CD4-positive, alpha-beta T cell (primary cell): ENCODE measurements at regions not wholly inside any gene's neighbourhood (a gene's known extent, or its start where the extent isn't known, plus 50 kb on each side); places are given as distances from the start of the nearest gene placed in this dataset.

Experiments used
- ATAC-seq: fragments of 200-7000 bp; cut with Tn5 transposase; one replicate; pipeline ENCODE4 v1.10.0; 2022; ENCODE audit warnings: mild to moderate bottlenecking; ENCODE audit not compliant: poor library complexity
- CTCF ChIA-PET: fragments of 350-600 bp; sonication (Branson Sonifier 250); formaldehyde crosslinking; loops from one replicate; lab custom pipeline; 2021; ENCODE audit warnings: antibody characterized with exemption, inconsistent platforms; lab: Charles Lee
- POLR2A ChIA-PET: fragments of 350-600 bp; sonication (Branson Sonifier 250); formaldehyde crosslinking; loops from one replicate; lab custom pipeline; 2021; ENCODE audit warnings: antibody characterized with exemption, inconsistent platforms; lab: Charles Lee
- DNase-seq, 14 experiments: peaks; one replicate each; pipeline ENCODE4 v3.0.0-alpha.2; 2013 to 2020; ENCODE audit warnings: mixed read lengths in 2 of 14
- H3K27ac ChIP-seq, 2 donors: one replicate each; pipeline versions ENCODE4 v1.5.1 to v1.7.0; 2013; ENCODE audit warnings: low read length in 2 of 2, low read depth in 1 of 2, mild to moderate bottlenecking in 1 of 2
- H3K27me3 ChIP-seq, 2 experiments: 1 replicate in 1 of 2; 2 replicates in 1 of 2; pipeline versions ENCODE4 v1.6.1 to v1.7.0; 2013; ENCODE audit warnings: low read length in 2 of 2, control low read depth in 1 of 2, mild to moderate bottlenecking in 1 of 2, moderate library complexity in 1 of 2; ENCODE audit not compliant: insufficient read depth in 2 of 2, control insufficient read depth in 1 of 2
- H3K36me3 ChIP-seq: one replicate; pipeline ENCODE4 v1.6.1; 2013; ENCODE audit warnings: low read length, control low read depth; ENCODE audit not compliant: insufficient read depth
- H3K4me1 ChIP-seq: one replicate; pipeline ENCODE4 v1.6.1; 2013; ENCODE audit warnings: low read length, control low read depth; ENCODE audit not compliant: insufficient read depth
- H3K4me3 ChIP-seq: one replicate; pipeline ENCODE4 v1.5.1; 2013; ENCODE audit warnings: mild to moderate bottlenecking, low read length, moderate library complexity
- H3K9me3 ChIP-seq, 2 experiments: 1 replicate in 1 of 2; 2 replicates in 1 of 2; pipeline versions ENCODE4 v1.6.1 to v1.7.0; 2013; ENCODE audit warnings: low read length in 2 of 2, mild to moderate bottlenecking in 2 of 2, control low read depth in 1 of 2, moderate library complexity in 1 of 2; ENCODE audit not compliant: control insufficient read depth in 1 of 2, insufficient read depth in 1 of 2
- H3K27ac Mint-ChIP-seq: one replicate; pipeline ENCODE4 v1.8.0; 2020; ENCODE audit warnings: mixed read lengths
- H3K27me3 Mint-ChIP-seq: one replicate; pipeline ENCODE4 v1.8.0; 2021; ENCODE audit warnings: mixed read lengths
- H3K36me3 Mint-ChIP-seq: one replicate; pipeline ENCODE4 v1.8.0; 2021; ENCODE audit warnings: low read depth, mixed read lengths
- H3K4me1 Mint-ChIP-seq: one replicate; pipeline ENCODE4 v1.8.0; 2021; ENCODE audit warnings: low read depth, mixed read lengths
- H3K4me3 Mint-ChIP-seq: one replicate; pipeline ENCODE4 v1.8.0; 2020; ENCODE audit warnings: mild to moderate bottlenecking, mixed read lengths
- H3K9me3 Mint-ChIP-seq: one replicate; pipeline ENCODE4 v1.8.0; 2020; ENCODE audit warnings: mixed read lengths
- intact Hi-C, 2 experiments: fragments of 100-400 bp; cut with DNase I in 1 of 2; cut with micrococcal nuclease in 1 of 2; formaldehyde crosslinking; loops; one replicate each; pipeline versions ENCODE4 v1.15.1 to v1.9.0; 2023 to 2025; cut with DNase I, micrococcal nuclease
- TF ChIP-seq, protein P1 (sequence below): fragments of 200-600 bp; IDR thresholded peaks from one replicate; pipeline ENCODE4 v1.8.0; 2022; ENCODE audit warnings: antibody characterized with exemption, mild to moderate bottlenecking

DNA sequence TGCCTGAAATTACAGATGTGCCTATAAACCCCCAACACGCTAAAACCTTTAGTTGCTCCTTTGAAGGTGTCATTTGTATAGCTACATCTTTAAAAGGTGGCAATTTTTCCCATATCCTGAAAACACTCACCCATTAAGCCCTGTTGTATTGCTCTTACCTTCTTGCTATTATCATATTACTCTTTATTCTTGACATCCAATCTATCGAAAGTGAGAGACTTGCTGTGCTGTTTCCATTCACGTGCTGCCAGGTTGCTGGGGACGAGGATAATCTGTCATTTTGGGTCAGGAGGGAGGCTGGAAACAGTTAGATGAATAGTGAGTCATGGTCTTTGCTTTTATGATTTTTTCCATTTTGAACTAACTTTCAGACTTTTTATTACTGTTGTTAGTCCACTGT, 213.0 kb upstream of the PRMT6 start:
- intact Hi-C loops: loop anchor here in 1 of 2 experiments (2.0 kb wide), 1 partner anchor 69 kb away; no protein-coding TSS in a partner anchor
- H3K27me3 Mint-ChIP-seq: no peaks in the 10 kb centered on the region
- no peak overlapping the region for H3K4me3 Mint-ChIP-seq
- H3K9me3 Mint-ChIP-seq: peaks cover 9% of the 10 kb centered on the region
- Histone ChIP-seq H3K27me3 (no peaks in the 10 kb centered on the region), H3K4me3 (no peak overlapping the region), H3K36me3 (no peaks in the 10 kb centered on the region), H3K9me3 (no peaks in the 10 kb centered on the region), H3K27ac (no peak overlapping the region), H3K4me1 (no peaks in the 10 kb centered on the region)
- DNase-seq: no peak
- no peaks in the 10 kb centered on the region for H3K4me1 Mint-ChIP-seq
- POLR2A ChIA-PET: no interaction called here
- H3K27ac Mint-ChIP-seq: no peak overlapping the region
- ATAC-seq: no peak
- TF ChIP-seq, protein P1, sequence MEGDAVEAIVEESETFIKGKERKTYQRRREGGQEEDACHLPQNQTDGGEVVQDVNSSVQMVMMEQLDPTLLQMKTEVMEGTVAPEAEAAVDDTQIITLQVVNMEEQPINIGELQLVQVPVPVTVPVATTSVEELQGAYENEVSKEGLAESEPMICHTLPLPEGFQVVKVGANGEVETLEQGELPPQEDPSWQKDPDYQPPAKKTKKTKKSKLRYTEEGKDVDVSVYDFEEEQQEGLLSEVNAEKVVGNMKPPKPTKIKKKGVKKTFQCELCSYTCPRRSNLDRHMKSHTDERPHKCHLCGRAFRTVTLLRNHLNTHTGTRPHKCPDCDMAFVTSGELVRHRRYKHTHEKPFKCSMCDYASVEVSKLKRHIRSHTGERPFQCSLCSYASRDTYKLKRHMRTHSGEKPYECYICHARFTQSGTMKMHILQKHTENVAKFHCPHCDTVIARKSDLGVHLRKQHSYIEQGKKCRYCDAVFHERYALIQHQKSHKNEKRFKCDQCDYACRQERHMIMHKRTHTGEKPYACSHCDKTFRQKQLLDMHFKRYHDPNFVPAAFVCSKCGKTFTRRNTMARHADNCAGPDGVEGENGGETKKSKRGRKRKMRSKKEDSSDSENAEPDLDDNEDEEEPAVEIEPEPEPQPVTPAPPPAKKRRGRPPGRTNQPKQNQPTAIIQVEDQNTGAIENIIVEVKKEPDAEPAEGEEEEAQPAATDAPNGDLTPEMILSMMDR: no peak
- no peaks in the 10 kb centered on the region for H3K36me3 Mint-ChIP-seq
- CTCF ChIA-PET: no interaction called here

DNA sequence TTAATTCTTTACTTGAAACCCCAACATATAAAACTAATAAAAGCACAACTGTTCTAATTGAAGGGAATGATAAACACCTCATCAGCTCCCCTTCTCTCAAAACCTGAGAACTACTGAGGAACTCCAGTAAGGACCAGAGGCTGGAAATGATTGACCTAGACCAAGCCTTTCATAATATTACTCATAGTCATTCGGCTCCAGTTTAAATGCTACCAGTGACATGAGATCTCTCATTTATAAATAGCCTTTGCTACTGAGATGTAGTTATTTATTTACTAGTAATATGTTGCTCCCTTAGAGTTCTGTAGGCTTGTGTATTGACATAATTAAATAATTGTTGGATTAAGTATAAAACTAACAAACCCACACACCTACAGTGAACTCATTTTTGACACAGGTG, 209.8 kb upstream of the PRMT6 start:
- H3K4me1 Mint-ChIP-seq: no peaks in the 10 kb centered on the region
- H3K27me3 Mint-ChIP-seq: no peaks in the 10 kb centered on the region
- Histone ChIP-seq H3K4me1 (no peaks in the 10 kb centered on the region), H3K4me3 (no peak overlapping the region), H3K27me3 (no peaks in the 10 kb centered on the region), H3K9me3 (no peaks in the 10 kb centered on the region), H3K36me3 (no peaks in the 10 kb centered on the region), H3K27ac (no peak overlapping the region)
- intact Hi-C loops: no loop called here
- ATAC-seq (no peak), DNase-seq (no peak)
- H3K27ac Mint-ChIP-seq: no peak overlapping the region
- no peaks in the 10 kb centered on the region for H3K36me3 Mint-ChIP-seq
- POLR2A ChIA-PET: no interaction called here
- TF ChIP-seq, protein P1: no peak
- CTCF ChIA-PET: no interaction called here
- peaks cover 14% of the 10 kb centered on the region for H3K9me3 Mint-ChIP-seq
- H3K4me3 Mint-ChIP-seq: no peak overlapping the region

DNA sequence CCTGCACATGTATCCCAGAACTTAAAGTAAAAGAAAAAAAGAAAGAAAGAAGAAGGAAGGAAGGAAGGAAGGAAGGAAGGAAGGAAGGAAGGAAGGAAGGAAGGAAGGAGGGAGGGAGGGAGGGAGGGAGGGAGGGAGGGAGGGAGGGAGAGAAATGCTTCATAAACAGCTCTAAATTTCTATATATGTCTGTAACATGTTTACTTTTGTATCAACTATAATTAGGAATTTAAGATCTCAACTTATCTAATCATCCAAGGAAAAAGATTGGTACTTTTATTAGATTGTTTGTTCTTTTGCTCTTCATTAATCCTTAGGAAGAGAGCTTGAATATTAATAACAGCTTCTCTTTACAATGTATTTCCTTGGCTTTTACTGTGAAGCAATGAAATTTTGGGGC, 195.4 kb upstream of the PRMT6 start:
- no peak overlapping the region for H3K4me3 Mint-ChIP-seq
- no peak for DNase-seq
- H3K9me3 Mint-ChIP-seq: no peaks in the 10 kb centered on the region
- H3K27me3 ChIP-seq: no peaks in the 10 kb centered on the region
- ATAC-seq: no peak
- ChIA-PET POLR2A (no interaction called here), CTCF (no interaction called here)
- H3K4me1 ChIP-seq: no peaks in the 10 kb centered on the region
- no peaks in the 10 kb centered on the region for H3K4me1 Mint-ChIP-seq
- H3K36me3 ChIP-seq: no peaks in the 10 kb centered on the region
- TF ChIP-seq, protein P1: no peak
- no peaks in the 10 kb centered on the region for H3K27me3 Mint-ChIP-seq
- peaks cover 0 to 3% of the 10 kb centered on the region in 2 experiments for H3K9me3 ChIP-seq
- no peak overlapping the region for H3K4me3 ChIP-seq
- no peaks in the 10 kb centered on the region for H3K36me3 Mint-ChIP-seq
- H3K27ac ChIP-seq: no peak overlapping the region
- H3K27ac Mint-ChIP-seq: no peak overlapping the region
- intact Hi-C loops: no loop called here
